ENCODE measurements at regions not wholly inside any gene's neighbourhood (a gene's known extent, or its start where the extent isn't known, plus 50 kb on each side); places are given as distances from the start of the nearest gene placed in this dataset.

DNA sequence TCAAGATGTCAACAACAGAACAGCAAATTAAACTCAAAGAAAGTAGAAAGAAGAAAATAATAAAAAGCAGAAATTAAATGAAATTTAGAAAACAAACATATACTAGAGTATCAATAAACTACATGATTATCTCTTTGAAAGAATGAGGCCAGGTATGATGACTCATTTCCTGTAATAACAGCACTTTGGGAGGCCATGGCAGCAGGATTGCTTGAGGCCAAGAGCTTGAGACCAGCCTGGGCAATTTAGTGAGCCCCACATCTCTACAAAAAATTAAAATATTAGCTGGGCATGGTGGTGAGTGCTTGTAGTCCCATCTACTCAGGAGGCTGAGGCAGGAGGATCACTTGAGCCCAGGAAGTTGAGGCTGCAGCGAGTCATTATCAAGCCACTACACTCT, 232.5 kb downstream of the RAB11FIP4 start:
- H3K36me3 ChIP-seq (ENCODE audit: control insufficient read depth in 4 of 4, insufficient read depth in 3 of 4, low read depth in 1 of 4, low read length in 3 of 4), result no peaks in the 10 kb centered on the region
- TF ChIP-seq SP1 (IDR thresholded peaks at IDR 0.05) (no peak), JUND (IDR thresholded peaks at IDR 0.05) (no peak), TAF1 (conservative IDR thresholded peaks at IDR 0.05) (no peak), RAD21 (IDR thresholded peaks at IDR 0.05) (no peak), FOXA1 (IDR thresholded peaks at IDR 0.05) (no peak), YY1 (IDR thresholded peaks at IDR 0.05) (no peak), RXRA (IDR thresholded peaks at IDR 0.05) (no peak), HNF4A (conservative IDR thresholded peaks at IDR 0.05) (no peak), NR2F2 (IDR thresholded peaks at IDR 0.05) (no peak), GABPA (IDR thresholded peaks at IDR 0.05 in 1 of 2, conservative IDR thresholded peaks at IDR 0.05 in 1 of 2) (no peak), HNF4G (IDR thresholded peaks at IDR 0.05) (no peak), FOXA2 (IDR thresholded peaks at IDR 0.05) (no peak), EGR1 (IDR thresholded peaks at IDR 0.05; ENCODE audit: low read depth in 2 of 2) (no peak)
- TF ChIP-seq, protein P1, sequence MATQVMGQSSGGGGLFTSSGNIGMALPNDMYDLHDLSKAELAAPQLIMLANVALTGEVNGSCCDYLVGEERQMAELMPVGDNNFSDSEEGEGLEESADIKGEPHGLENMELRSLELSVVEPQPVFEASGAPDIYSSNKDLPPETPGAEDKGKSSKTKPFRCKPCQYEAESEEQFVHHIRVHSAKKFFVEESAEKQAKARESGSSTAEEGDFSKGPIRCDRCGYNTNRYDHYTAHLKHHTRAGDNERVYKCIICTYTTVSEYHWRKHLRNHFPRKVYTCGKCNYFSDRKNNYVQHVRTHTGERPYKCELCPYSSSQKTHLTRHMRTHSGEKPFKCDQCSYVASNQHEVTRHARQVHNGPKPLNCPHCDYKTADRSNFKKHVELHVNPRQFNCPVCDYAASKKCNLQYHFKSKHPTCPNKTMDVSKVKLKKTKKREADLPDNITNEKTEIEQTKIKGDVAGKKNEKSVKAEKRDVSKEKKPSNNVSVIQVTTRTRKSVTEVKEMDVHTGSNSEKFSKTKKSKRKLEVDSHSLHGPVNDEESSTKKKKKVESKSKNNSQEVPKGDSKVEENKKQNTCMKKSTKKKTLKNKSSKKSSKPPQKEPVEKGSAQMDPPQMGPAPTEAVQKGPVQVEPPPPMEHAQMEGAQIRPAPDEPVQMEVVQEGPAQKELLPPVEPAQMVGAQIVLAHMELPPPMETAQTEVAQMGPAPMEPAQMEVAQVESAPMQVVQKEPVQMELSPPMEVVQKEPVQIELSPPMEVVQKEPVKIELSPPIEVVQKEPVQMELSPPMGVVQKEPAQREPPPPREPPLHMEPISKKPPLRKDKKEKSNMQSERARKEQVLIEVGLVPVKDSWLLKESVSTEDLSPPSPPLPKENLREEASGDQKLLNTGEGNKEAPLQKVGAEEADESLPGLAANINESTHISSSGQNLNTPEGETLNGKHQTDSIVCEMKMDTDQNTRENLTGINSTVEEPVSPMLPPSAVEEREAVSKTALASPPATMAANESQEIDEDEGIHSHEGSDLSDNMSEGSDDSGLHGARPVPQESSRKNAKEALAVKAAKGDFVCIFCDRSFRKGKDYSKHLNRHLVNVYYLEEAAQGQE (IDR thresholded peaks at IDR 0.05), result no peak
- TF ChIP-seq, protein P2, sequence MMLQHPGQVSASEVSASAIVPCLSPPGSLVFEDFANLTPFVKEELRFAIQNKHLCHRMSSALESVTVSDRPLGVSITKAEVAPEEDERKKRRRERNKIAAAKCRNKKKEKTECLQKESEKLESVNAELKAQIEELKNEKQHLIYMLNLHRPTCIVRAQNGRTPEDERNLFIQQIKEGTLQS (IDR thresholded peaks at IDR 0.05), result no peak
- TF ChIP-seq, protein P3, sequence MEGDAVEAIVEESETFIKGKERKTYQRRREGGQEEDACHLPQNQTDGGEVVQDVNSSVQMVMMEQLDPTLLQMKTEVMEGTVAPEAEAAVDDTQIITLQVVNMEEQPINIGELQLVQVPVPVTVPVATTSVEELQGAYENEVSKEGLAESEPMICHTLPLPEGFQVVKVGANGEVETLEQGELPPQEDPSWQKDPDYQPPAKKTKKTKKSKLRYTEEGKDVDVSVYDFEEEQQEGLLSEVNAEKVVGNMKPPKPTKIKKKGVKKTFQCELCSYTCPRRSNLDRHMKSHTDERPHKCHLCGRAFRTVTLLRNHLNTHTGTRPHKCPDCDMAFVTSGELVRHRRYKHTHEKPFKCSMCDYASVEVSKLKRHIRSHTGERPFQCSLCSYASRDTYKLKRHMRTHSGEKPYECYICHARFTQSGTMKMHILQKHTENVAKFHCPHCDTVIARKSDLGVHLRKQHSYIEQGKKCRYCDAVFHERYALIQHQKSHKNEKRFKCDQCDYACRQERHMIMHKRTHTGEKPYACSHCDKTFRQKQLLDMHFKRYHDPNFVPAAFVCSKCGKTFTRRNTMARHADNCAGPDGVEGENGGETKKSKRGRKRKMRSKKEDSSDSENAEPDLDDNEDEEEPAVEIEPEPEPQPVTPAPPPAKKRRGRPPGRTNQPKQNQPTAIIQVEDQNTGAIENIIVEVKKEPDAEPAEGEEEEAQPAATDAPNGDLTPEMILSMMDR (IDR thresholded peaks at IDR 0.05; ENCODE audit: low read depth, low read length, missing input control), result no peak
- TF ChIP-seq, protein P4, sequence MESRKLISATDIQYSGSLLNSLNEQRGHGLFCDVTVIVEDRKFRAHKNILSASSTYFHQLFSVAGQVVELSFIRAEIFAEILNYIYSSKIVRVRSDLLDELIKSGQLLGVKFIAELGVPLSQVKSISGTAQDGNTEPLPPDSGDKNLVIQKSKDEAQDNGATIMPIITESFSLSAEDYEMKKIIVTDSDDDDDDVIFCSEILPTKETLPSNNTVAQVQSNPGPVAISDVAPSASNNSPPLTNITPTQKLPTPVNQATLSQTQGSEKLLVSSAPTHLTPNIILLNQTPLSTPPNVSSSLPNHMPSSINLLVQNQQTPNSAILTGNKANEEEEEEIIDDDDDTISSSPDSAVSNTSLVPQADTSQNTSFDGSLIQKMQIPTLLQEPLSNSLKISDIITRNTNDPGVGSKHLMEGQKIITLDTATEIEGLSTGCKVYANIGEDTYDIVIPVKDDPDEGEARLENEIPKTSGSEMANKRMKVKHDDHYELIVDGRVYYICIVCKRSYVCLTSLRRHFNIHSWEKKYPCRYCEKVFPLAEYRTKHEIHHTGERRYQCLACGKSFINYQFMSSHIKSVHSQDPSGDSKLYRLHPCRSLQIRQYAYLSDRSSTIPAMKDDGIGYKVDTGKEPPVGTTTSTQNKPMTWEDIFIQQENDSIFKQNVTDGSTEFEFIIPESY (IDR thresholded peaks at IDR 0.05), result no peak
- TF ChIP-seq, protein P5, sequence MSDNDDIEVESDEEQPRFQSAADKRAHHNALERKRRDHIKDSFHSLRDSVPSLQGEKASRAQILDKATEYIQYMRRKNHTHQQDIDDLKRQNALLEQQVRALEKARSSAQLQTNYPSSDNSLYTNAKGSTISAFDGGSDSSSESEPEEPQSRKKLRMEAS (IDR thresholded peaks at IDR 0.05), result no peak
- no peak overlapping the region for H3K9ac ChIP-seq (ENCODE audit: low read depth in 1 of 2, low read length in 2 of 2)
- no peaks in the 10 kb centered on the region for H3K9me3 ChIP-seq (ENCODE audit: control insufficient read depth in 4 of 4, low read length in 3 of 4)
- H3K27me3 ChIP-seq (ENCODE audit: control insufficient read depth in 4 of 4, insufficient read depth in 4 of 4, low read length in 3 of 4), result no peaks in the 10 kb centered on the region
- H3K4me3 ChIP-seq (ENCODE audit: low read depth in 1 of 3, low read length in 3 of 3), result no peak overlapping the region
- no peaks in the 10 kb centered on the region for H3K4me1 ChIP-seq (ENCODE audit: control insufficient read depth in 4 of 4, insufficient read depth in 4 of 4, low read length in 3 of 4)
- H3K27ac ChIP-seq (ENCODE audit: low read depth in 1 of 2, low read length in 2 of 2), result no peak overlapping the region
- 97% methylated on average over 1 of the region's 1 CpG for WGBS
- no peak for DNase-seq (ENCODE audit: low spot score)

All from liver (tissue), 8 donors.